ENCODE measurements at regions not wholly inside any gene's neighbourhood (a gene's known extent, or its start where the extent isn't known, plus 50 kb on each side); places are given as distances from the start of the nearest gene placed in this dataset.
"Not testable (repeated sequence)": the region's sequence is repeated elsewhere in the genome, so short reads cannot be mapped to it uniquely, and the experiment has no call there.

GRCh38 chr2:8235419-8235818 is 446.4 kb upstream of the ID2 start:
- no peak for DNase-seq (ENCODE audit: low read depth in 2 of 2, low spot score in 1 of 2)

- DNase-seq (ENCODE audit: low read depth in 2 of 2, low spot score in 1 of 2) = no peak
Observed at GRCh38 chr2:8236391-8236790, 445.5 kb upstream of the ID2 start.

- DNase-seq (ENCODE audit: low read depth in 2 of 2, low spot score in 1 of 2) = no peak
Observed at GRCh38 chr2:8238521-8239230, 443.2 kb upstream of the ID2 start.

GRCh38 chr2:8239531-8240088 is 442.2 kb upstream of the ID2 start:
- no peak for DNase-seq (ENCODE audit: low read depth in 2 of 2, low spot score in 1 of 2)

GRCh38 chr2:8241317-8241716 is 440.5 kb upstream of the ID2 start:
- DNase-seq (ENCODE audit: low read depth in 2 of 2, low spot score in 1 of 2) = no peak

- DNase-seq (ENCODE audit: low read depth in 2 of 2, low spot score in 1 of 2) = no peak
Observed at GRCh38 chr2:8242739-8243138, 439.1 kb upstream of the ID2 start.

GRCh38 chr2:8243748-8244400 is 438.0 kb upstream of the ID2 start:
- no peak for DNase-seq (ENCODE audit: low read depth in 2 of 2, low spot score in 1 of 2)

GRCh38 chr2:8244639-8245038 is 437.2 kb upstream of the ID2 start:
- no peak for DNase-seq (ENCODE audit: low read depth in 2 of 2, low spot score in 1 of 2)

- no peak for DNase-seq (ENCODE audit: low read depth in 2 of 2, low spot score in 1 of 2)
Observed at GRCh38 chr2:8246137-8246536, 435.7 kb upstream of the ID2 start.

- no peak for DNase-seq (ENCODE audit: low read depth in 2 of 2, low spot score in 1 of 2)
Observed at GRCh38 chr2:8247905-8248622, 433.8 kb upstream of the ID2 start.

- no peak for DNase-seq (ENCODE audit: low read depth in 2 of 2, low spot score in 1 of 2)
Observed at GRCh38 chr2:8248623-8248957, 433.3 kb upstream of the ID2 start.

GRCh38 chr2:8249141-8249540 is 432.7 kb upstream of the ID2 start:
- no peak for DNase-seq (ENCODE audit: low read depth in 2 of 2, low spot score in 1 of 2)

- DNase-seq (ENCODE audit: low read depth in 2 of 2, low spot score in 1 of 2) = no peak
Observed at GRCh38 chr2:8249769-8250168, 432.1 kb upstream of the ID2 start.

- DNase-seq (ENCODE audit: low read depth in 2 of 2, low spot score in 1 of 2) = not testable (repeated sequence)
Observed at GRCh38 chr2:8250290-8250689, 431.6 kb upstream of the ID2 start.

- DNase-seq (ENCODE audit: low read depth in 2 of 2, low spot score in 1 of 2) = no peak
Observed at GRCh38 chr2:8251291-8251690, 430.6 kb upstream of the ID2 start.

GRCh38 chr2:8251856-8252255 is 430.0 kb upstream of the ID2 start:
- DNase-seq (ENCODE audit: low read depth in 2 of 2, low spot score in 1 of 2) = no peak

GRCh38 chr2:8252997-8253694 is 428.7 kb upstream of the ID2 start:
- no peak for DNase-seq (ENCODE audit: low read depth in 2 of 2, low spot score in 1 of 2)

- no peak for DNase-seq (ENCODE audit: low read depth in 2 of 2, low spot score in 1 of 2)
Observed at GRCh38 chr2:8253781-8254180, 428.1 kb upstream of the ID2 start.

- DNase-seq (ENCODE audit: low read depth in 2 of 2, low spot score in 1 of 2) = not testable (repeated sequence)
Observed at GRCh38 chr2:8254214-8254613, 427.6 kb upstream of the ID2 start.

GRCh38 chr2:8254791-8255447 is 426.9 kb upstream of the ID2 start:
- DNase-seq (ENCODE audit: low read depth in 2 of 2, low spot score in 1 of 2) = no peak

GRCh38 chr2:8255448-8255800 is 426.4 kb upstream of the ID2 start:
- DNase-seq (ENCODE audit: low read depth in 2 of 2, low spot score in 1 of 2) = no peak
